Natural killer cell (primary cell): ENCODE measurements at regions not wholly inside any gene's neighbourhood (a gene's known extent, or its start where the extent isn't known, plus 50 kb on each side); places are given as distances from the start of the nearest gene placed in this dataset.

Source experiments
- ATAC-seq, 3 donors: fragments of 150-1000 bp in 2 of 3; fragments of 200-7000 bp in 1 of 3; cut with Tn5 transposase; 1 replicate in 1 of 3; 2 replicates in 2 of 3; pipeline ENCODE4 v1.10.0; 2021; ENCODE audit warnings: mild to moderate bottlenecking in 2 of 3, moderate library complexity in 2 of 3
- DNase-seq, 2 donors: peaks; one replicate each; pipeline versions ENCODE4 v3.0.0 to v3.0.0-alpha.2; 2013 to 2021; ENCODE audit warnings: mixed read lengths in 1 of 2
- H3K27ac ChIP-seq: one replicate; pipeline ENCODE4 v1.5.1; 2013; ENCODE audit warnings: mild to moderate bottlenecking, low read length
- H3K27me3 ChIP-seq: one replicate; pipeline ENCODE4 v1.6.1; 2013; ENCODE audit warnings: low read length; ENCODE audit not compliant: control insufficient read depth, insufficient read depth
- H3K36me3 ChIP-seq: one replicate; pipeline ENCODE4 v1.6.1; 2013; ENCODE audit warnings: low read length; ENCODE audit not compliant: control insufficient read depth, insufficient read depth
- H3K4me1 ChIP-seq: one replicate; pipeline ENCODE4 v1.6.1; 2013; ENCODE audit warnings: low read length; ENCODE audit not compliant: control insufficient read depth, insufficient read depth
- H3K4me3 ChIP-seq: one replicate; pipeline ENCODE4 v1.5.1; 2013; ENCODE audit warnings: low read length
- H3K9me3 ChIP-seq: one replicate; pipeline ENCODE4 v1.6.1; 2013; ENCODE audit warnings: low read length; ENCODE audit not compliant: control insufficient read depth, insufficient read depth
- H3K27ac Mint-ChIP-seq, 2 donors: one replicate each; pipeline ENCODE4 v1.8.0; 2022; ENCODE audit warnings: mild to moderate bottlenecking in 2 of 2, mixed read lengths in 2 of 2, moderate library complexity in 1 of 2
- H3K27me3 Mint-ChIP-seq, 2 donors: one replicate each; pipeline ENCODE4 v1.8.0; 2022; ENCODE audit warnings: low read depth in 2 of 2, mixed read lengths in 2 of 2
- H3K36me3 Mint-ChIP-seq: one replicate; pipeline ENCODE4 v1.8.0; 2022; ENCODE audit warnings: mixed read lengths
- H3K4me1 Mint-ChIP-seq, 2 donors: one replicate each; pipeline ENCODE4 v1.8.0; 2022; ENCODE audit warnings: mixed read lengths in 2 of 2
- H3K4me3 Mint-ChIP-seq: one replicate; pipeline ENCODE4 v1.8.0; 2022; ENCODE audit warnings: mild to moderate bottlenecking, moderate library complexity, mixed read lengths
- H3K9me3 Mint-ChIP-seq, 2 donors: one replicate each; pipeline ENCODE4 v1.8.0; 2022; ENCODE audit warnings: mixed read lengths in 2 of 2
- CTCF ChIP-seq: fragments of 200-600 bp; IDR thresholded peaks from one replicate; pipeline ENCODE4 v1.8.0; 2022; ENCODE audit warnings: antibody characterized with exemption
- WGBS: methylation state at CpG from one replicate; pipeline ENCODE4 v1.1.7; 2013; ENCODE audit warnings: missing lambda C conversion rate; ENCODE audit not compliant: insufficient coverage; 5-methylcytosine and 5-hydroxymethylcytosine counted together
- intact Hi-C: fragments of 100-400 bp; cut with micrococcal nuclease; formaldehyde crosslinking; loops from one replicate; pipeline ENCODE4 v1.14.2; 2022

DNA sequence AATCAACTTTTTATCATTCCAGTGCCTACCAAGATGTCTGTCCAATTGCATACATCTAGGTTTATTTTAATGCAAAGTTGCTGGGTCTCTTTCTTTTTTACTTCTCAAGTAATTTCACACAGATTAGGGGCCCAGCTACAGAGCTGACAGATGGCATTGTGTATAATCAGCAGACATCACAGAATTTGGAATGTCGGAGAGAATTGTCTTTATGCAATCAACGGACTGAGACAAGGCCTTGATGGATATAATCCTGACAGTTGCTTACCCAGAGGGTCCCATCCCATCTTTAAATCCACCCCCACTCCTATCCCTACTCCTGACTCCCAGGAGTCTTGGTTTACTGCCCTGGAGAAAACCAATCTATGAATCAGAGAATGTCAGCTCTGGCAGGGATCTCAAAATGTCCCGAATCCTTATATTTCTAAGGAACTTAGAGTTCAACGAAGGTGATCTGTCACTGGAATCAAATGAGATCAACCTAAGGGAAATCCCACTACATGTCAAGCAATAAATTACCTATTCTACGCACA lies 142.0 kb downstream of the LRATD1 start:
- Mint-ChIP-seq H3K36me3 (no peaks in the 10 kb centered on the region), H3K27me3 (no peaks in the 10 kb centered on the region), H3K27ac (no peak overlapping the region), H3K4me1 (no peaks in the 10 kb centered on the region), H3K4me3 (no peak overlapping the region), H3K9me3 (peaks cover 8% of the 10 kb centered on the region in 2 donors)
- Histone ChIP-seq H3K27ac (no peak overlapping the region), H3K4me3 (no peak overlapping the region), H3K27me3 (no peaks in the 10 kb centered on the region), H3K4me1 (no peaks in the 10 kb centered on the region), H3K9me3 (no peaks in the 10 kb centered on the region), H3K36me3 (no peaks in the 10 kb centered on the region)
- no peak for ATAC-seq
- intact Hi-C loops, result no loop called here
- 76% methylated on average over 5 of the region's 5 CpGs for WGBS
- no peak for TF ChIP-seq CTCF
- DNase-seq, result no peak

GRCh38 chr2:14776216-14776615 lies 143.7 kb downstream of the LRATD1 start:
- Mint-ChIP-seq H3K4me1 (no peaks in the 10 kb centered on the region), H3K27ac (no peak overlapping the region), H3K4me3 (no peak overlapping the region), H3K36me3 (no peaks in the 10 kb centered on the region), H3K27me3 (no peaks in the 10 kb centered on the region), H3K9me3 (peaks cover 6 to 10% of the 10 kb centered on the region in 2 donors)
- WGBS, result 19% methylated on average over 1 of the region's 1 CpG
- Histone ChIP-seq H3K9me3 (no peaks in the 10 kb centered on the region), H3K4me1 (no peaks in the 10 kb centered on the region), H3K36me3 (no peaks in the 10 kb centered on the region), H3K27ac (no peak overlapping the region), H3K4me3 (no peak overlapping the region), H3K27me3 (no peaks in the 10 kb centered on the region)
- DNase-seq (no peak), ATAC-seq (no peak)
- intact Hi-C loops, result no loop called here
- TF ChIP-seq CTCF, result no peak

GRCh38 chr2:14778015-14778414 lies 145.5 kb downstream of the LRATD1 start:
- H3K9me3 ChIP-seq, result no peaks in the 10 kb centered on the region
- WGBS, result 80% methylated on average over 2 of the region's 2 CpGs
- H3K27me3 ChIP-seq, result no peaks in the 10 kb centered on the region
- Mint-ChIP-seq H3K4me3 (no peak overlapping the region), H3K27ac (no peak overlapping the region), H3K36me3 (no peaks in the 10 kb centered on the region), H3K4me1 (no peaks in the 10 kb centered on the region), H3K27me3 (no peaks in the 10 kb centered on the region), H3K9me3 (peaks cover 9 to 14% of the 10 kb centered on the region in 2 donors)
- DNase-seq (no peak), ATAC-seq (no peak)
- no peaks in the 10 kb centered on the region for H3K36me3 ChIP-seq
- no peak for TF ChIP-seq CTCF
- no peak overlapping the region for H3K4me3 ChIP-seq
- H3K4me1 ChIP-seq, result no peaks in the 10 kb centered on the region
- H3K27ac ChIP-seq, result no peak overlapping the region
- intact Hi-C loops, result no loop called here

DNA sequence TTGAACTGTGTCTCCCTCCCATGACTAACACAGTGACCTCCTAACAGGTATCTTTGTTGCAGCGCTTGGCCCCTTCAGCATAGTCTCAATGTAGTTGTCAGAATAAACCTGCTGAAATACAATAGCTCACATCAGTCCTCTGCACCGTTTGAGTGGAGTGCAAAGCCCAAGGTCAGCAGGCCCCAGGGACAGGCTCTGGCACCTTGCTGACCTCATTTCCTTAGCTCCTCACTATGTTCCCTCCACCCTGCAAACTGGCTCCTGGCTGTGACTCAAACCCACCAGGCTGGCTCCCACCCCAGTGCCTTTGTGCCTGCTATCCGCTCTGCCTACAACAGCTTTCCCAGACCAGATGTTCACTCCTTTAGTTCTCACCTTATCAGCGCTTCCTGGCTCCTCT lies 146.7 kb downstream of the LRATD1 start:
- Mint-ChIP-seq H3K9me3 (peaks cover 9 to 14% of the 10 kb centered on the region in 2 donors), H3K27ac (no peak overlapping the region), H3K4me3 (no peak overlapping the region), H3K27me3 (no peaks in the 10 kb centered on the region), H3K36me3 (no peaks in the 10 kb centered on the region), H3K4me1 (no peaks in the 10 kb centered on the region)
- DNase-seq, result no peak
- no peak for TF ChIP-seq CTCF
- ATAC-seq, result no peak
- Histone ChIP-seq H3K4me3 (no peak overlapping the region), H3K36me3 (no peaks in the 10 kb centered on the region), H3K27me3 (no peaks in the 10 kb centered on the region), H3K9me3 (no peaks in the 10 kb centered on the region), H3K4me1 (no peaks in the 10 kb centered on the region), H3K27ac (no peak overlapping the region)
- intact Hi-C loops, result no loop called here
- 87% methylated on average over 4 of the region's 4 CpGs for WGBS
